ENCODE measurements at regions not wholly inside any gene's neighbourhood (a gene's known extent, or its start where the extent isn't known, plus 50 kb on each side); places are given as distances from the start of the nearest gene placed in this dataset.

DNA sequence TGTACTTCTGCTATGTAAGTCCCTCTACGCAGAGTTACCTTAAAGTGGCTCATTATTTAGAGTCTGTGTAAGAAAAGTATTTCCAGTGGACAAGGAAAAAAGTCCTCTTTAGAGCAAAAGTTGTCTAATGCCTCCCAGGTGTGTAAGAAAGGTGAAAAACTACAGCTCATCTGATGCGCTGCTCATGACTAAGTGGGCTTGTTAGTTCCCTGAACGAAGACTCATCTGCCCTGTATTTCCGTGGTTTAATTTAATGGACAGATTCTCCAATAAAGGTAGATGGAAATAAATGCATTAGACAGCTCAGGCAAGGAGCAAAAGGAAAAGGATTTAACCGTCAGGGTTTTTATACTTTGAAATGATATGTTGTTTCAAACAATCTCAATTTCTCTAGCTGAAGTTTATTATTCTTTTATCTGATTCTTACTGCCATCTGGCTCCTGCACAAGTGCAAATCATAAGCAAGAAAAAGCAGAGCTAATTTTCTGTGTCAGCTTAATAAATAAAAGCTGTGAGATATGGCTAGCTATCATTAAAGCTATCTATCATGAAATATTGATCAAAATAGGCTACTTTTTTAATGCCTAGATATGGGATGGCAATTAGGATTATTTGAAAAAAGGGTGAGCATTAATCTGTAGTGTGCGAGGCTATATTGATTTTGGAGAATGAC is 73.7 kb upstream of the PCDH9 start:
- no peak for TF ChIP-seq CTCF (conservative IDR thresholded peaks at IDR 0.05; ENCODE audit: low read depth, low read length)
- TF ChIP-seq EZH2phosphoT487 (IDR thresholded peaks at IDR 0.05; ENCODE audit: borderline replicate concordance, low read length), result no peak

All from PC-3 (cell line).